Activated naive CD4-positive, alpha-beta T cell treated with anti-CD3 and anti-CD28 coated beads, Interleukin-2, amount 50 U/mL, for 24 hours (primary cell): ENCODE measurements at regions not wholly inside any gene's neighbourhood (a gene's known extent, or its start where the extent isn't known, plus 50 kb on each side); places are given as distances from the start of the nearest gene placed in this dataset.

Experiments used
- H3K27ac Mint-ChIP-seq: one replicate; pipeline ENCODE4 v1.8.0; 2021; ENCODE audit warnings: mild to moderate bottlenecking, mixed read lengths
- H3K27me3 Mint-ChIP-seq: one replicate; pipeline ENCODE4 v1.8.0; 2021; ENCODE audit warnings: mixed read lengths
- H3K36me3 Mint-ChIP-seq: one replicate; pipeline ENCODE4 v1.8.0; 2021; ENCODE audit warnings: mixed read lengths
- H3K4me1 Mint-ChIP-seq: one replicate; pipeline ENCODE4 v1.8.0; 2021; ENCODE audit warnings: mixed read lengths
- H3K4me3 Mint-ChIP-seq: one replicate; pipeline ENCODE4 v1.8.0; 2021; ENCODE audit warnings: mild to moderate bottlenecking, mixed read lengths
- H3K9me3 Mint-ChIP-seq: one replicate; pipeline ENCODE4 v1.8.0; 2021; ENCODE audit warnings: mixed read lengths

- Mint-ChIP-seq H3K27me3 (no peaks in the 10 kb centered on the region), H3K4me1 (no peaks in the 10 kb centered on the region), H3K36me3 (peaks cover 29% of the 10 kb centered on the region), H3K27ac (no peak overlapping the region), H3K4me3 (no peak overlapping the region), H3K9me3 (peaks cover 5% of the 10 kb centered on the region)
These were observed 52.5 kb upstream of the NT5C1B start for GRCh38 chr2:18641823-18642222.

GRCh38 chr2:18639756-18640453 is 50.5 kb upstream of the NT5C1B start:
- Mint-ChIP-seq H3K27me3 (no peaks in the 10 kb centered on the region), H3K27ac (no peak overlapping the region), H3K4me1 (no peaks in the 10 kb centered on the region), H3K36me3 (peaks cover 37% of the 10 kb centered on the region), H3K9me3 (peaks cover 15% of the 10 kb centered on the region), H3K4me3 (no peak overlapping the region)
